Chondrocyte (in vitro differentiated cells): ENCODE measurements at regions not wholly inside any gene's neighbourhood (a gene's known extent, or its start where the extent isn't known, plus 50 kb on each side); places are given as distances from the start of the nearest gene placed in this dataset.
A peak's percentile ranks its signal among the peaks of the same experiment; 100 is the strongest.

Experiments
- DNase-seq: peaks from one replicate; pipeline ENCODE4 v3.0.0; 2021; ENCODE audit warnings: mixed read lengths, low spot score
- H3K27ac Mint-ChIP-seq: one replicate; pipeline ENCODE4 v1.8.0; 2021; ENCODE audit warnings: mild to moderate bottlenecking, moderate library complexity, mixed read lengths; ENCODE audit not compliant: unreplicated experiment
- H3K27me3 Mint-ChIP-seq: 2 replicates; pipeline ENCODE4 v1.8.0; 2021; ENCODE audit warnings: low read depth, mixed read lengths
- H3K36me3 Mint-ChIP-seq: 2 replicates; pipeline ENCODE4 v1.8.0; 2021; ENCODE audit warnings: low read depth, mixed read lengths
- H3K4me1 Mint-ChIP-seq: 2 replicates; pipeline ENCODE4 v1.8.0; 2021; ENCODE audit warnings: low read depth, mild to moderate bottlenecking, mixed read lengths
- H3K4me3 Mint-ChIP-seq: one replicate; pipeline ENCODE4 v1.8.0; 2021; ENCODE audit warnings: mild to moderate bottlenecking, moderate library complexity, mixed read lengths; ENCODE audit not compliant: unreplicated experiment
- H3K9me3 Mint-ChIP-seq: 2 replicates; pipeline ENCODE4 v1.8.0; 2021; ENCODE audit warnings: low read depth, mixed read lengths
- TF ChIP-seq, protein P1 (sequence below): fragments of 200-600 bp; sonication (generic); IDR thresholded peaks from 2 replicates; pipeline ENCODE4 v1.5.0; 2021; ENCODE audit warnings: antibody characterized with exemption, mild to moderate bottlenecking, moderate library complexity

DNA sequence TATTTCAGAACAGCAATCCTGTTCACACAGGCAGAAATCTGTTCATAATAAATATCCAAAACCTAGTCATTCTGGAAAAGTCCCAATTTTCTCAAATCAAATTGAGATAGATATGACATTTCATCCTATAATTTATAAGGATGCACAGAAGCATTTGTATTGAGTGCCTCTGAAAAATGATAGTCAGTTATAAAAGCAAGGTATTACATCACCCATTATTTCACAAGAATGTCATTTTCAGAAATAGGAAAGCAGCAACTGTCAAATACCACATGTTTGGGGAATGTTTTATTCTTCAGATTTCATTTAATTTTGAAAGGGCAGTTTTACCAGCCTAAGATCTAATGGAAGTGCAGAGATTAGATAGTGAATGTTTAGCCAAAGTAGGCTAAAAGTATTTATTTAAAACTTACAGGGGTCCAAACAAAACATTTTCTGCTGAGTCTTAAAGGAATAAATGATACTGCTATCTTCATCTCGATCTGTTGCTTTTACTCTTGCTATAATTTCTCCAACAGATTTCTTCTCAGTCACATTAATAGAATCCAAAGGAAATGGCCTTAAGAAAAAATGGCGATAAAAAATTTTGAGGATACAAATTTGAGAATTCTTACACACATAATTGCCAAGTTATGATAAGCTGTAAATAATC, 185.8 kb downstream of the HGF start:
- peak overlapping the region; percentile 42 for H3K27ac Mint-ChIP-seq

DNA sequence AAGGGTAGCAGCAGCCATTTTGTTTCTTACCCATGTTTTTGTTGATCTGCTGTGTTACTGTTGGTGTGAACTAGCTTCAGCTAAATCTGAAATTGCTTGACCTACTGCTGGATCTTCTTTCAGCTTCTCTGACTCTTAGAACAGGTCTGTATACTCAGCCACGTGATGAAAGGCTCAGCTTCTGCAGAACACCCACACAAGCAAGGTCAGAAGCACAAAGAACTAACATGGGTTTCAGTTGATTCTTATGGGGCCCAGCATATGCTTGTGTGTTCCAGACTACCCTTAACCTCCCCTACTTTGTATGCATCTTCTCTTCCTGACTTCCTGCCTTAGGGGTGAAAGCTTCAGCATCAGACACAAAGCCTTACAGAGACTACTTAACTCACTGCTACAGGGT, 186.8 kb downstream of the HGF start:
- no peak for DNase-seq
- peaks cover 11% of the 10 kb centered on the region for H3K4me1 Mint-ChIP-seq
- H3K4me3 Mint-ChIP-seq: no peak overlapping the region
- H3K27ac Mint-ChIP-seq: no peak overlapping the region
- TF ChIP-seq, protein P1, sequence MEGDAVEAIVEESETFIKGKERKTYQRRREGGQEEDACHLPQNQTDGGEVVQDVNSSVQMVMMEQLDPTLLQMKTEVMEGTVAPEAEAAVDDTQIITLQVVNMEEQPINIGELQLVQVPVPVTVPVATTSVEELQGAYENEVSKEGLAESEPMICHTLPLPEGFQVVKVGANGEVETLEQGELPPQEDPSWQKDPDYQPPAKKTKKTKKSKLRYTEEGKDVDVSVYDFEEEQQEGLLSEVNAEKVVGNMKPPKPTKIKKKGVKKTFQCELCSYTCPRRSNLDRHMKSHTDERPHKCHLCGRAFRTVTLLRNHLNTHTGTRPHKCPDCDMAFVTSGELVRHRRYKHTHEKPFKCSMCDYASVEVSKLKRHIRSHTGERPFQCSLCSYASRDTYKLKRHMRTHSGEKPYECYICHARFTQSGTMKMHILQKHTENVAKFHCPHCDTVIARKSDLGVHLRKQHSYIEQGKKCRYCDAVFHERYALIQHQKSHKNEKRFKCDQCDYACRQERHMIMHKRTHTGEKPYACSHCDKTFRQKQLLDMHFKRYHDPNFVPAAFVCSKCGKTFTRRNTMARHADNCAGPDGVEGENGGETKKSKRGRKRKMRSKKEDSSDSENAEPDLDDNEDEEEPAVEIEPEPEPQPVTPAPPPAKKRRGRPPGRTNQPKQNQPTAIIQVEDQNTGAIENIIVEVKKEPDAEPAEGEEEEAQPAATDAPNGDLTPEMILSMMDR: no peak
- H3K9me3 Mint-ChIP-seq: no peaks in the 10 kb centered on the region
- no peaks in the 10 kb centered on the region for H3K27me3 Mint-ChIP-seq
- H3K36me3 Mint-ChIP-seq: peaks cover 2% of the 10 kb centered on the region

More for the DNA sequence above, 185.8 kb downstream of the HGF start:
- peaks cover 2% of the 10 kb centered on the region for H3K36me3 Mint-ChIP-seq
- TF ChIP-seq, protein P1: no peak
- DNase-seq: no peak
- H3K4me1 Mint-ChIP-seq: peaks cover 11% of the 10 kb centered on the region
- H3K27me3 Mint-ChIP-seq: no peaks in the 10 kb centered on the region
- no peak overlapping the region for H3K4me3 Mint-ChIP-seq
- H3K9me3 Mint-ChIP-seq: no peaks in the 10 kb centered on the region

DNA sequence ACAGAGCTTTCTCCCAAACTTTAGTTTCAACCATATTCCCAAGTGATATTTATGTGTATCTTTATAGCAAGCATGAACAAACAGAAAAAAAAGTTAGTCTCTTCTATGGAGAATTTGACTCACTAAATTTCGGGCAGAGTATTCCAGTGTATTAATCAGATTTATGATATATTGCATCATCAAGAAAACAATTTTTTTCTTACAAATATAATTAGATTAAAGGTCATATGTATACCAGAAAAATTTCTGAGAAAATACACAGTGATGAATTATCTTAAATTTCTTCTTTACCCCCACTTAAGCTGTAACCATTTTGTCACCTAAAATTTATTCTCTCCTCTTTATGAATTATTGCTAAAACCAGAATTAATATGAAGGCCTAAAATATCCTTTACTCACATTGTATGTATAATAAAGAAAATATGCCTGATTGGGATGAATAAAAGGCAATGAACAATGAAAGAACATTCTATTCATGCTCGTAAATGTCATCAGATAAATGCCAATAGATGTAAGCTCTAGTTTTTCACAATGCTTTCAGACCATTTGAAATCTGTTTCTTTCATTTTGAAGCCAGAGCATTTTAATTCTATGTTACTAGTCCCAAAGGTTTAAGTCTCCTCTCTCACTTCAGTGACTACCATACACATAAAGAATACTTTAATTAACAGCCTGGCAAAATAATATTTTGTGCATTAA, 192.1 kb downstream of the HGF start:
- TF ChIP-seq, protein P1: no peak
- Mint-ChIP-seq H3K36me3 (peaks cover 2% of the 10 kb centered on the region), H3K4me3 (no peak overlapping the region), H3K4me1 (no peaks in the 10 kb centered on the region), H3K27ac (no peak overlapping the region), H3K9me3 (no peaks in the 10 kb centered on the region), H3K27me3 (no peaks in the 10 kb centered on the region)
- no peak for DNase-seq

DNA sequence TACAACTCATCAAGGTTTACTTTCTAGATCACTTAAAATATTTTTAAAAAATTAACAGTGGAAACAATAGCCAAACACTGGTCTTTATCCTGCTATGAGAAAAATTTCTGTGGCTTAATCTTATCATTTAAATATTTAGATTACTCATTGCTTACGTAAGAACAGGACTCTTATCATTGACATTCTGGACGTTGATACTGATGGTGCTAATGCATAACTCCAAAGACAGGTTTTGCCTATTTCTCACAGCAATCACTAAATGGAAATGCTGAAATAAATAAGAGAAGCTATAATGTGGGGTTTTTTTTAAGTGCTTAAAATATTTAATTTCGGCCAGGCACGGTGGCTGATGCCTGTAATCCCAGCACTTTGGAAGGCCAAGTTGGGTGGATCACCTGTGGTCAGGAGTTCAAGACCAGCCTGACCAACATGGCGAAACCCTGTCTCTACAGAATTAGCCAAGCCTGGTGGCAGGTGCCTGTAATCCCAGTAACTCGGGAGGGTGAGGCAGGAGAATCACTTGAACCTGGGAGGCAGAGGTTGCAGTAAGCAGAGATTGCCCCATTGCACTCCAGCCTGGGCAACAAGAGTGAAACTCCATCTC, 195.0 kb downstream of the HGF start:
- DNase-seq: no peak
- Mint-ChIP-seq H3K36me3 (peaks cover 2% of the 10 kb centered on the region), H3K9me3 (no peaks in the 10 kb centered on the region), H3K27me3 (no peaks in the 10 kb centered on the region), H3K4me1 (no peaks in the 10 kb centered on the region), H3K27ac (no peak overlapping the region), H3K4me3 (no peak overlapping the region)
- TF ChIP-seq, protein P1: no peak

DNA sequence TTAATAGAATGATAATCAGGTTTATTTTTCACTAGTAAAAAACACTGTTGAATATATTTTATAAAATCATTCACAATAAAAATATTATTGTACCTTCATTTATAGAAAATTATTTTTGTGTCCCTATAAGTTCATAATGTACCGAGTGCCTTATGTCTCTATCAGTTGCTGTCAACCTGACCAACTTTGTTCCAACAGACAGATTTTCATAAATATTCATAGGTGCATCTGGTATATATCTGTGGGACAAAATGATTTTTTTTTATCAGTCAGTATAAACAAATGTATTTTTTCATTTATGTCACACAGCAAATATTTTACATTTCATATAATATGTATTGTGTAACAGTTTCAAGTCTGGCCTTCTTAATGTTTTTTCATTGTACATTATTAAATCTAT, 195.9 kb downstream of the HGF start:
- Mint-ChIP-seq H3K27me3 (no peaks in the 10 kb centered on the region), H3K9me3 (no peaks in the 10 kb centered on the region), H3K27ac (no peak overlapping the region), H3K4me1 (no peaks in the 10 kb centered on the region), H3K36me3 (peaks cover 2% of the 10 kb centered on the region), H3K4me3 (no peak overlapping the region)
- TF ChIP-seq, protein P1: no peak
- no peak for DNase-seq
